ENCODE measurements at regions not wholly inside any gene's neighbourhood (a gene's known extent, or its start where the extent isn't known, plus 50 kb on each side); places are given as distances from the start of the nearest gene placed in this dataset.
A peak's percentile ranks its signal among the peaks of the same experiment; 100 is the strongest.
"Not testable (repeated sequence)": the region's sequence is repeated elsewhere in the genome, so short reads cannot be mapped to it uniquely, and the experiment has no call there.

DNA sequence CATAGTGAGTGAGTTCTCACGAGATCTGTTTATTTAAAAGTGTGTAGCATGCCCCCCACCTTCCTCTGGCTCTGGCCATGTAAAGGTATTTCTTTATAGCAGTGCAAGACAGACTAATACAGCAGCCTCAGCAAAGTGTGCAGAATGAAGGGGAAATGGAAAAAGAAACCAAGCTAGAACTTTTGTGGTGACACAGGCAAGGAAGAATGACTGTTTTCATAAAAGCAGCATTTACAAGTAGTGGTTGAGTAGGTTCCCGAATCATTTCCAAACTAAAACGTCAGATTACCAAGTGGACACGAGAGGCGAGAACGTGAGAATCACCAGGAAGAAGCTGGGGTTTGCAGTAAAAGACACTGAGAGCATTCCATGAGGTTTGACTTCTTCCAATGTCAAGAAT is 100.2 kb upstream of the AKAP13 start:
- Mint-ChIP-seq H3K27ac (no peak overlapping the region), H3K27me3 (no peaks in the 10 kb centered on the region), H3K36me3 (no peaks in the 10 kb centered on the region), H3K4me1 (peaks cover 0 to 4% (median 0%) of the 10 kb centered on the region in 3 donors), H3K9me3 (no peaks in the 10 kb centered on the region), H3K4me3 (no peak overlapping the region)
- no peak for ATAC-seq (ENCODE audit: low read depth in 2 of 2)
- DNase-seq: no peak

DNA sequence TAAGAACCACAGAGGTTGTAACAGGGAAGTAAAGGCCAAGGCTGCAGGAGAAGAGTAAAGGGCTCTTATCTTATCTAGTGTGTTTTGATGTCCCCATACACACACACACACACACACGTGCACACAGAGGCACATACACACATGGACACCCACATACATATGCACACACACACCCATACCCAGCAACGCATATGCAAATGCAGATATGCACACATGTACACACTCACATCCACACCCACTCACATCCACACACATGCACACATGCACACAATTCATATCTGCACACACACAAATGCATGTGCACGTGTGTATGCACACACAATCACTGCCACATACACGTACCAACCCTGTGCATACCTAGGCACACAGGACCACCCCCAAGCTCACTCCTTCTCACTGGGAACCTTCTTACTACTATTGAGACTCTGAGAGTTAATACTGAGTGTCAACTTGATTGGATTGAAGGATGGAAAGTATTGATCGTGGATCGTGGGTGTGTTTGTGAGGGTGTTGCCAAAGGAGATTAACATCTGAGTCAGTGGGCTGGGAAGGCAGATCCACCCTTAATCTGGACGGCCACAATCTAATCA is 99.0 kb upstream of the AKAP13 start:
- ATAC-seq (ENCODE audit: low read depth in 2 of 2) (no peak), DNase-seq (no peak)
- Mint-ChIP-seq H3K27ac (no peak overlapping the region), H3K4me1 (peaks cover 0 to 4% (median 0%) of the 10 kb centered on the region in 3 donors), H3K36me3 (no peaks in the 10 kb centered on the region), H3K4me3 (no peak overlapping the region), H3K9me3 (no peaks in the 10 kb centered on the region), H3K27me3 (no peaks in the 10 kb centered on the region)

DNA sequence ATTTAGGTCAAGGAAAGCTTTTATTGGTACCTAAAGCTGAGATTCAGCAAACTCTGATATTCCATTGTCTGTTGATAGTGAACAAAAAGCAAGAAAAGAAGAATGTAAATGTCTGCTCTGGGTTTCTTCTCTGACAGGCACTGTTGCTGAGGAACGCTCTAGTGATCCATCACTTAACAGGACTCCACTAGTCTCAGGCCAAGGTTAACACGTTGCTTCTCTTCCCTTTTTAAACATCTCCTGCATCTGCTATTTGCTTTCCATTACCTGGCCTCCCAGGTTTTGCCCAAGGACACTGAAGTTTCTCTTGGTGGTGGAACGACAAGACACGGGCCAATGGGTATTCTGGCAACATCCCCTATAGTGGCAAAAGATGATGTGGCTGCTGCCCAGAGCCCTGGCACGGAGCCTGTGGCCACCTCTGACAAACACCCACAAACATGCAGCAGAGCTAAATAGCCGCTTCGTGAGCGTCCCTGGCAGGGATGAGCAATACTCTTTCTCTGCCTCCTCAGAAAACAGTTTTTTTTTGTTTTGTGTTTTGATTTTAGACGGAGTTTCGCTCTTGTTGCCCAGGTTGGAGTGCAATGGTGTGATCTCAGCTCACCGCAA is 97.8 kb upstream of the AKAP13 start:
- H3K27me3 Mint-ChIP-seq: no peaks in the 10 kb centered on the region
- ATAC-seq (ENCODE audit: low read depth in 2 of 2): no peak
- no peak for DNase-seq
- H3K9me3 Mint-ChIP-seq: no peaks in the 10 kb centered on the region
- peaks cover 0 to 4% (median 0%) of the 10 kb centered on the region in 3 donors for H3K4me1 Mint-ChIP-seq
- peak overlapping the region in 1 of 6 donors; percentile 64 for H3K27ac Mint-ChIP-seq
- no peak overlapping the region for H3K4me3 Mint-ChIP-seq
- no peaks in the 10 kb centered on the region for H3K36me3 Mint-ChIP-seq

DNA sequence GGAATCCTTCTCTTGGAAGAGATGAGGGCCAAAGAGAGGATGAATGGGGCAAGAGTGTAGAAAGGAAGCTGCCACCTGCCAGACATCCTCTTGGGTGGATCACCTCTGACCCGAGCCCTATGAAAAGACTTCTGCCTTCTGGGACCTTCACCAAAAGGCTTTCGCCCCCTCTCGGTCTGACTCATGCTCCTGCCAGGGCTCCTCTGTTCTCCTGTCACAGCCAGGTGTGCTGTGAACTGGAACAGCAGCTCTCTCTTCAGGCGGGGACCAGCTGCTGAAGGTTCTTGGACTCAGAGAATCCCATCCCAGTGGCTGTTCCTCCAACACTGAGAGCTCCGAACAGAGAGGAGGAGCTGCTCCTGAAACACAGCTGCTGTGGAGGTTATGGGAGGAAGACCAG is 96.6 kb upstream of the AKAP13 start:
- not testable (repeated sequence) for H3K9me3 Mint-ChIP-seq, DNase-seq, H3K36me3 Mint-ChIP-seq, H3K27me3 Mint-ChIP-seq, H3K4me1 Mint-ChIP-seq, H3K27ac Mint-ChIP-seq, H3K4me3 Mint-ChIP-seq
- ATAC-seq (ENCODE audit: low read depth in 2 of 2): peak in 1 of 2 donors; percentile 34

DNA sequence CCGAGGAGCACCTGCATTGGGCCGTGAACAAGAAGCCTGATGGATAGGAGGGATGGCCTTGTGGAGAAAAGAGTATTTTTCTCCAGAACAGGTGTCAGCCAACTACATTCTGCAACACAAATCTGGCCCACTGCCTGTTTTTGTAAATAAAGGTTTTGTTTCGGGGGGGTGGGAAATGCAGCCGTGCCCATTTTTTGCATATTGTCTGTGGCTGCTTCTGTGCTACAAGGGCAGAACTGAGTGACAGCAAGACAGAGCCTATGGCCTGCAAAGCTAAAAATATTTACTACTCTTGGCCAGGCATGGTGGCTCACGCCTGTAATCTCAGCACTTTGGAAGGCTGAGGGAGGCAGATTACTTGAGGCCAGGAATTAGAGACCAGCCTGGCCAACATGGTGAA is 95.9 kb upstream of the AKAP13 start:
- Mint-ChIP-seq H3K4me1 (peaks cover 0 to 4% (median under 1%) of the 10 kb centered on the region in 3 donors), H3K4me3 (no peak overlapping the region), H3K9me3 (no peaks in the 10 kb centered on the region), H3K27me3 (peaks cover 0 to 4% (median 3%) of the 10 kb centered on the region in 3 donors), H3K36me3 (no peaks in the 10 kb centered on the region), H3K27ac (peak overlapping the region in 1 of 6 donors; percentile 12)
- ATAC-seq (ENCODE audit: low read depth in 2 of 2) (peak in 1 of 2 donors; percentile 86), DNase-seq (no peak)

DNA sequence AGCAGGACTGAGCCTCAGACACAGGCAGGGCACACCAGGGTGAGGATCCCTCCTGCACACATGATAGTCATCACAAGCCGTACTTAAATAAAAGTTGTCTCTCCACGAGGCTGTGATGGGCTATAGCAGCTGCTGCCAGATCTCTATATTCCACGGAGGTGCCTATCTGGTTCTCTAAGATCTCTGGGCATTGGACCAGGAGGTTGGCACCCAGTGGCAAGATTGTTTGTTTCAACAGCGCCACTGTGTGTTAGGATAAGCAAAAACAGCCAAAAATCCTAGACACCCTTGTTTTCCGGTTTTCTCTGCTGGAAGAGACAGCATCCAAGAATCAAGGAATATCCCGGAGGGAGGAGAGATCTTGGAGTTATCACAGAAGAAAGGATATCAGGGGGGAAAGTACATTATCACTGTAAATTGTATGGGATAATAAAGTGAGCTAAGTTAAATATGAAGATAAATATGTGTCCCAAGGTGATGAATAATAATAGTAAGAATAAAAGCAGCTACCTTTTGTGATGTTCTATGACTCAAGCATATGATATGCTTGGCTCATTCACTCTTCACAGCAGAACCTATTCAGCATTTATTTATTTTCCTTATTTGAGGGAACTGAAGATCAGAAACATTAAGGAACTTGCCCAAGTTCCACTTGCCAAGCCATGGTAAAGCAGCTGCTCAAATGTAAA is 90.6 kb upstream of the AKAP13 start:
- H3K27ac Mint-ChIP-seq: peak overlapping the region in 1 of 6 donors; percentile 23
- H3K4me1 Mint-ChIP-seq: peaks cover 2 to 10% (median 6%) of the 10 kb centered on the region in 3 donors
- H3K9me3 Mint-ChIP-seq: no peaks in the 10 kb centered on the region
- no peak overlapping the region for H3K4me3 Mint-ChIP-seq
- H3K36me3 Mint-ChIP-seq: no peaks in the 10 kb centered on the region
- ATAC-seq (ENCODE audit: low read depth in 2 of 2): peak; percentile 46 to 64
- peak; percentile 25 for DNase-seq
- peaks cover 9 to 14% (median 10%) of the 10 kb centered on the region in 3 donors for H3K27me3 Mint-ChIP-seq

DNA sequence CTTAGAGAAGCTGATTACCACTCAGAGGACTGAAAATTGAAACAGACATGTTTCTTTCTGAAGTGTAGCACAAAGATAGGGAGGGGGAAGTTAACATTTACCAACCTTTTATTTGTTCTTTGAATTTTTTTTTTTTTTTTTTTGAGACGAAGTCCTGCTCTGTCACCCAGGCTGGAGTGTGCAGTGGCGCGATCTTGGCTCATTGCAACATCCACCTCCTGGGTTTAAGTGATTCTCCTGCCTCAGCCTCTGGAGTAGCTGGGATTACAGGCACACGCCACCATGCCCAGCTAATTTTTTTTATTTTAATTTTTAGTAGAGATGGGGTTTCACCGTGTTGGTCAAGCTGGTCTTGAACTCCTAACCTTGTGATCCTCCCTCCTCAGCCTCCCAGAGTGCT is 87.8 kb upstream of the AKAP13 start:
- H3K9me3 Mint-ChIP-seq; H3K36me3 Mint-ChIP-seq; H3K4me3 Mint-ChIP-seq; DNase-seq; ATAC-seq (ENCODE audit: low read depth in 2 of 2); H3K27ac Mint-ChIP-seq: not testable (repeated sequence)
- H3K4me1 Mint-ChIP-seq: peaks cover 18 to 25% (median 22%) of the 10 kb centered on the region in 3 donors
- peaks cover 9 to 14% (median 10%) of the 10 kb centered on the region in 3 donors for H3K27me3 Mint-ChIP-seq

DNA sequence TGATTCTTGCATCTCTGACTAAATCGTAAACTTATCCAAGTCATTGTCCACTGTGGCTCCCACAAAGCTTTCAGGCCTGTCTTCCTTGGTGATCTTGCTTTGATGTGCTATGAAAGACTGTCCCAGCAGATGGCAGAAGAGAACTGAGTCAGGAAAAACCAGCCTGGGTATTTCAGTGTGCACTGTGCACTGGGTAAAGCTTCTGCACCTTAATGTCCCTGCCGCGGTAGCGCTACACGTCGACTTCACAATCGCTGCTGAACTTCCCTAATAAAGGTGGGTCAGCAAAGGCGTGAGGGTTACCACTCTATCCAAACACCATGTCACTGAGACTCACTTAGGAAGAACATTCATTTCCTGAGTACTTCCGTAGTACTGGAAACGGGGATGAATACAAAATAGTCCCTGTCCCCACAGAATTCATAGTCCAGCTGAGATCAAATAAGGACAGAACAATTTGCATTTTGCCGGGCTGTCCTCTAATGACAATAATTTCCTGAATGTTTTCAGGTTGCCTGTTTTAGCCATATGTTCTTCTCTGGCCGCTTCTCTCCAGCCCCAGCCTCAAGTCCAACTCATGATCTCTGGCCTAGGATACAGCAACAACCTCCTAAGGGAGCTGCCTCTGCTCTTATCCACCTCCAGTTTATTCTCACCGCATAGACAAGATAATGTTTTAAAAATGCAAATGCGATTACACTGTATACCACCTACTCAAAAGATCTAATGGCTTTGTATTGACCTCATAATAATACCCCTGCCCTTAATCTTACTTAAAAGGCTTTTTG is 83.6 kb upstream of the AKAP13 start:
- ATAC-seq (ENCODE audit: low read depth in 2 of 2): peak; percentile 98 to 99
- Mint-ChIP-seq H3K4me3 (peak overlapping the region; percentile 26 to 84 (median 66)), H3K27me3 (peaks cover 0 to 3% (median 0%) of the 10 kb centered on the region in 3 donors), H3K9me3 (no peaks in the 10 kb centered on the region), H3K27ac (peak overlapping the region in 3 of 6 donors; percentile 44 to 87 (median 70)), H3K36me3 (no peaks in the 10 kb centered on the region), H3K4me1 (peaks cover 24 to 26% (median 25%) of the 10 kb centered on the region in 3 donors)
- DNase-seq: peak; percentile 77

DNA sequence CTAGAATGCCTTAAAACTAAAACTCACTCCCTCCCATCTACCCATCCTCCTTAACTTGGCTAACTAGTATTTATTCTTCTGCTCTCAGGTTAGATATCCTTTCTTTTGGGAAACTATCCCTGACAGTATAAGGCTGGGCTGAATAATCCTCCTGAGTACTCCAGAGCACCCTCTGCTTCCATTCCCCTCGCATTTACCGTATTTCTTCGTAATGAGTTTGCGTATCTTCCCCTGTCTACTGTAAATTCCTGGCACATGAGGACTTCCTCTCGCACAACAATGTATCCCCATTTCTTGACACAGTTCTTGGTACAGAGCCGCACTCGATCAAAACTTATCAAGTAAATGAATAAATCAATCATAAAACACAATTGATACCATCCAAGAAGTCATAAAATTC is 82.9 kb upstream of the AKAP13 start:
- no peak for DNase-seq
- no peaks in the 10 kb centered on the region for H3K9me3 Mint-ChIP-seq
- no peaks in the 10 kb centered on the region for H3K27me3 Mint-ChIP-seq
- no peak for ATAC-seq (ENCODE audit: low read depth in 2 of 2)
- no peaks in the 10 kb centered on the region for H3K36me3 Mint-ChIP-seq
- H3K4me1 Mint-ChIP-seq: peaks cover 25 to 29% (median 26%) of the 10 kb centered on the region in 3 donors
- H3K27ac Mint-ChIP-seq: peak overlapping the region in 2 of 6 donors; percentile 44 to 70
- H3K4me3 Mint-ChIP-seq: peak overlapping the region in 5 of 8 donors; percentile 1 to 75 (median 38)

DNA sequence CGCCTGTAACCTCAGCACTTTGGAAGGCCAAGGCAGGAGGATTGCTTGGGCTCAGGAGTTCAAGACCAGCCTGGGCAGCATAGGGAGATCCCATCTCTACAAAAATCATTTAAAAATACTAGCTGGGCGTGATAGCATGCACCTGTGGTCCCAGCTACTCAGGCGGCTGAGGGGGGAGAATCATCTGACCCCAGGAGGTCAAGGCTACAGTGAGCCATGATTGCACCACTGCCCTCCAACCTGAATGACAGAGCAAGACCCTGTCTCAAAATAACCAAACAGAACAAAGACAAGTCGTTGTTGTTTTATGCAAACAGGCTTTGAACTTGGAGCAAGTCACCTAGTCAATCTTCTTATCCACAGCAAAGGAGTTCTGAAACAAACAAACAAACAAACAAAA is 82.0 kb upstream of the AKAP13 start:
- Mint-ChIP-seq H3K27me3 (no peaks in the 10 kb centered on the region), H3K27ac (peak overlapping the region in 3 of 6 donors; percentile 82 to 83 (median 82)), H3K4me3 (no peak overlapping the region), H3K36me3 (no peaks in the 10 kb centered on the region), H3K4me1 (peaks cover 25 to 31% (median 26%) of the 10 kb centered on the region in 3 donors), H3K9me3 (no peaks in the 10 kb centered on the region)
- DNase-seq (no peak), ATAC-seq (ENCODE audit: low read depth in 2 of 2) (no peak)

DNA sequence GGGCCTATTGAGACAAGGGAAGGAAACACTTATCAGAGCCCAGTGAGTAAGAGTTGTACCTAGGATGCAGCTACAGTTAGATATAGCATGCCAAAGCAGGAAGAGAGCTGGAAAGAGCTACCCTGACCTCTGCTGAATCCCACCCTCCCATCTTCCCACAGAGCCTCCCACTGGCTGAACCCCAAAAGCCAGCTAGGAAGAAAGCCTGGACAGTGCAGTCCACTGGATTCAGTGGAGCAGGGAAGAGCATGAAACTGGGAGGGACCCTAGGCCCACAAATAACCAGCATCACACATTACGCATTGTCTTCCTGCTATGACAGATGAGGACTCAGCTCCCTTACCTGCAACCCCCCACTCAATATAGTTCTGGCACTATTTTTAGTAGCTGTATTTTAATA is 81.5 kb upstream of the AKAP13 start:
- no peaks in the 10 kb centered on the region for H3K27me3 Mint-ChIP-seq
- DNase-seq: no peak
- no peaks in the 10 kb centered on the region for H3K36me3 Mint-ChIP-seq
- H3K4me3 Mint-ChIP-seq: no peak overlapping the region
- ATAC-seq (ENCODE audit: low read depth in 2 of 2): no peak
- no peaks in the 10 kb centered on the region for H3K9me3 Mint-ChIP-seq
- peak overlapping the region in 1 of 6 donors; percentile 16 for H3K27ac Mint-ChIP-seq
- peaks cover 25 to 31% (median 26%) of the 10 kb centered on the region in 3 donors for H3K4me1 Mint-ChIP-seq

DNA sequence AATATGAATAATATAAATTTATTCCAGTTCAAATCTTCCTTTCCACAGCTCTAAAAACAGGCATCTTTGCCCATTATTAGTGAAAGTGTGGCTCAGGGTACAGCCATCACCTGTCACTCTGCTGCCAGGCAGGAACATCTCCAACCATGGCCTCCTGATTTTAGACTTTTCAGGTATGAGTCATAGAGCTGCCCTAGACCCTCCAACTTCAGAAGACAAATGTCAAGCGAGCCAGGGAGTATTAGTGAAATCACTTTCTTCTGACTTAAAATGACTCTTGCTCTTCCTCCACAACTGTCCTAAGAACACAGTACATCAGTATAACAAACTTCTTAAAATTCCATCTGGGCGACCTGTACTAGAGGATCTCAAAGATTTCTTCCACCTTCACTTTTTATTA is 78.1 kb upstream of the AKAP13 start:
- H3K27me3 Mint-ChIP-seq: no peaks in the 10 kb centered on the region
- peak overlapping the region in 1 of 6 donors; percentile 26 for H3K27ac Mint-ChIP-seq
- no peaks in the 10 kb centered on the region for H3K36me3 Mint-ChIP-seq
- no peak for DNase-seq
- peaks cover 21 to 30% (median 22%) of the 10 kb centered on the region in 3 donors for H3K4me1 Mint-ChIP-seq
- no peaks in the 10 kb centered on the region for H3K9me3 Mint-ChIP-seq
- no peak for ATAC-seq (ENCODE audit: low read depth in 2 of 2)
- H3K4me3 Mint-ChIP-seq: no peak overlapping the region

DNA sequence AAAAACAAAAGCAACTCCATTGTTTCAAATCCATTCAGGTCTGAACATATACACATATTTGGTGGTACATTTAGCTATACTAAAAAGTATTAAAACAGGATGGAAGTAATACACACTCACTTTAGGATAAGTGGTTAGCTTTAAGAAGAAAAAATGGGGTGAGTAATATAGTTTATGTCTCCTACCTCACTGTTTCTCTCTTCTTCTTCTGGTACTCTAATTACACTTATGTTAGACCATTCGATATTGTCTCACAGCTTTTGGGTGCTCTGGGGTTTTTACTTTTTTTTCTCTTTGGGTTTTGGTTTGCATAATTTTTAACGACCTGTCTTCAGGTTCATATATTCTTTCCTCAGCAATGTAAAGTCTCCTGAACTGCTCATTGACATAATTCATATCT is 75.4 kb upstream of the AKAP13 start:
- H3K36me3 Mint-ChIP-seq: no peaks in the 10 kb centered on the region
- no peaks in the 10 kb centered on the region for H3K27me3 Mint-ChIP-seq
- peaks cover 0 to 1% (median 0%) of the 10 kb centered on the region in 7 donors for H3K9me3 Mint-ChIP-seq
- DNase-seq (no peak), ATAC-seq (ENCODE audit: low read depth in 2 of 2) (no peak)
- no peak overlapping the region for H3K4me3 Mint-ChIP-seq
- H3K4me1 Mint-ChIP-seq: peaks cover 32 to 50% (median 37%) of the 10 kb centered on the region in 3 donors
- H3K27ac Mint-ChIP-seq: peak overlapping the region in 2 of 6 donors; percentile 22 to 48
